ENCODE measurements at regions not wholly inside any gene's neighbourhood (a gene's known extent, or its start where the extent isn't known, plus 50 kb on each side); places are given as distances from the start of the nearest gene placed in this dataset.

DNA sequence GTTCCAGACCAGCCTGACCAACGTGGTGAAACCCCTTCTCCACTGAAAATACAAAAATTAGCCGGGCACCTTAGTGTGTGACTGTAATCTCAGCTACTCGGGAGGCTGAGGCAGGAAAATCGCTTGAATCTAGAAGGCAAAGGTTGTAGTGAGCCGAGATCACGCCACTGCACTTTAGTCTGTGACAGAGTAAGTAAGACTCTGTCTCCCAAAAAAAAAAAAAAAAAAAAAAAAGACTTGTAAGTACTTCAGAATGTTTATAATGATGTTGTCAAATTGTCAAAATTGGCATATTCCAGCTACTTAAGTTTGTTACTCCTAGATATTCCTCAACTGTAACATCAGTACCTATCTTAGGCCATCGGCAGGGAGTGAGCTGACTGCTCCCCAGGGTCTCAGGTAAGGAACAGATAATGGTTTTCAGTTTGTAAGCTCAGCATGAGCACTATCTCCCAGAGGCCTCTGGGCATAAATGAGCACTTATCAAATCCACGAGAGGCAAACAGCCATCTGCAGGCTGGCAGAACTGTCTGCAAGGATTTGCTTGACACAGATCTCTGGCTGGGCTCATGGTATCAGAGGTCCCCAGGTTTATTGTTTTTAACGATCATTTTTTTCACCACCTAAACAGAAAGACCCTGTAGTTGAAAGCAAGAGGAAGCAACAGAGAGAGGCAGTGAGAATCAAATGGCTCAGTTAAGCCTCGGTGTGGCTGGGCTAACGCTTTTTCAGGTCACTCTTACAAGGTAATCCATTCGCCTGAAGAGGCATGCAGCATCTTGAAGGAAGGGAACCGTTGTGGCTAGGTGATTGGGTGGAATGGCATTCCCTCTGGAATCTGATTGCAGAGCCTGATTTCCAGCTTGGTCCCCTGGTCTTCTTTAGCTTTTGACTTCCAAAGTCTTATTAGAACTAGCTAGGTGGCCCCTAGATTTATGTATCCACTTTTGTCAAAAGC is 115.9 kb downstream of the LY86 start:
- no peak for DNase-seq (ENCODE audit: low read depth in 2 of 2)

DNA sequence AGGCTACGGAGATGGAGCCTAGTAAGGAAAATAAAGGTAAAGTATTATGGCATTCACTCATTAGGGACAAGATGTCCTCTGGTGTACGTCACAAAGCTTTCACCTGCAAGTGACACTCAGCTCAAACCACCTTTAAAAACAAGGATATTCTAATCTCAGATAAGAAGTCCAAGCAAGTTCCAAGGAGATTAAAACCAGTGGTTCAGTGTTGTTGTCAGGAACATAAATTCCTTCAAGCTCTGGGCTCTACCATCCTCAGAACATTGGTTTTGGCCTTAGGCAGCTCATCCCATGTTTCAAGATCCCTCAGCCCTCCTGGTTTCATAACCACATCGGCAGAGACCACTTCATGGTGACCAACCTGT is 116.5 kb downstream of the LY86 start:
- no peak for DNase-seq (ENCODE audit: low read depth in 2 of 2)

GRCh38 chr6:6705915-6706675 is 117.6 kb downstream of the LY86 start:
- DNase-seq (ENCODE audit: low read depth in 2 of 2), result no peak

GRCh38 chr6:6707143-6707542 is 118.6 kb downstream of the LY86 start:
- DNase-seq (ENCODE audit: low read depth in 2 of 2), result no peak

DNA sequence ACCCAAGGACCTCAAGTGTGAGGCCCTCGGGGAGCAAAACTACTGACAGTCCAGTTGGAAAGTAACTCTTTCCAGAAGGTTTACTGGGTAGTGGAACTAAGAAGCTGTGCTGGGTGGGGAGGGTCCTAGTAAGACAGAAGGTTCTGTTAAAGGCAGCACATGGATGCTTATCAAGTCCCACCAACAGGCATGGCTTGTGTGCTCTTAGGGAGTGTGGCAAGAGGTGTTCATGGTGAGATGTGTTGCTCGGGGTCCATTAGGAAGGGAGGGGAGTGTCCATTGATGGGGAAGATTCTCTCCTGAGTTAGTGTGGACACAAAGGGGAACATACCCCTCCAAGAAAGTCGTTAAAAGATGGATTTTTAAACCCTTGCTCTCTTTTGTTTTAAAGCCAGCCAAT is 120.6 kb downstream of the LY86 start:
- no peak for DNase-seq (ENCODE audit: low read depth in 2 of 2)

GRCh38 chr6:6711031-6711785 is 122.7 kb downstream of the LY86 start:
- DNase-seq (ENCODE audit: low read depth in 2 of 2), result no peak

DNA sequence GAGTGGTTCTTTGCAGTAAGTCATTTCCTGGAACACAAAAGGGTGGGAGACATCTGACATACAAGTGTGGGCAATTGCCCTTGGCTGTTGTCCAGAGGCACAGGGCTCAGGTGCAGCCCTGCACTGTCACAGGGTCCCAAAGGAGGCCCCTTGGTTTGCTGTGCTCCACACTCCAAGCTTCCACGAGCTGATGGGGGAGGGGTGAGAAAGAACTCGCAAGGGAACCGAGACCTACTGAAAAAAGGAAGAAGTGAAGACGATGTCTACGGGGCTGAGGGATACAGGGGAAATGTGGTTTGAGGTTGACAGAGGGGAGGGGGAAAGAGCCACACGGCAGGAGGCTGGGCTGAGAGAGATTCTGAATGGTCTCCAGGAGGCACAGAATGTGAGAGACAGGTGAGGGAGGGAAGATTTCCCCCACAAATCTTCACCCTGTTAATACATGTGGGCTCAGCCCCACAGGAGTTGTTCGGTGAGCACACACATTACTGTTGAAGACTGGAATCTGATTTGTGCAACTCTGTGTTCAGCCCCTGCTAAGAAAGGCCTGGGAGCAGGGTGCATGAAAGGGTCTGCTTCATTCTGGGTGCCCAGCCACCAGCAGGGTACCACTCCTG is 123.4 kb downstream of the LY86 start:
- DNase-seq (ENCODE audit: low read depth in 2 of 2), result no peak

- DNase-seq (ENCODE audit: low read depth in 2 of 2), result peak in 1 of 2 experiments; percentile 63
Measured at GRCh38 chr6:6712449-6713403, 124.2 kb downstream of the LY86 start.

DNA sequence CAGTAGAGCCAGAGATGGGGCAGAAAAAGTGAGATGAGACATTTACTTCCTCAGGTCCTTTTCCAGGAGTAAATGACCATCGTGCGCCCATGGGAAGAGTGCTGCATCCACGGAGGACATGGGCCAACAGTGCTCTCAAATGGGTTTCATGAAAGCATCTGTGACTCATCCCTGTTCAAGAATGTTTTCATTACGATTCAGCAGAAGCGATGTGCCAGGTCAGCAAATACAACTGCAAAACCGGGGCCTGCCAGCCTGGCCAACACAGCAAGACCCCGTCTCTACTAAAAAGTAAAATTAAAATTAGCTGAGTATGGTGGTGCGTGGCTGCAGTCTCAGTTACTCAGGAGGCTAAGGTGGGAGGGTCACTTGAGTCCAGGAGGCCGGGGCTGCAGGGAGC is 125.1 kb downstream of the LY86 start:
- no peak for DNase-seq (ENCODE audit: low read depth in 2 of 2)

- no peak for DNase-seq (ENCODE audit: low read depth in 2 of 2)
Measured at GRCh38 chr6:6714118-6714897, 125.8 kb downstream of the LY86 start.

DNA sequence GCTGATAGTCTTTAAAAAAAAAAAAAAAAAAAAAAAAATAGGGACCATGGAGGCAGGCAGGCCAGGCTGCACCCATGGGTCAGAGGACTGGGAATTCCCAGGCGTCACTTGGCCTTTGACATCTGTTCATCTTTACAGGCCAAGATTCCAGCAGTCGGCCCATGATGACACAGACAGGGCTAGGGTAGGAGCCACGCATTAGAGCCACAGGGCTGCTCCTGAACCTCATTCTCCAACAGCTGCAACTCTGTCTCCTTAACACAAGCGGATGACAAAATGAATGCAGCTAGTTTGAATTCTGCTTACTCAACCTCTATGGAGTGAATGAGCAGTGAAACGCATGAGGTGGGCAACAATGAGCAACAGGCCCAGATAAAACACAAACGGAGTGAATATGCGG is 126.4 kb downstream of the LY86 start:
- DNase-seq (ENCODE audit: low read depth in 2 of 2), result no peak

- no peak for DNase-seq (ENCODE audit: low read depth in 2 of 2)
Measured at GRCh38 chr6:6715465-6715864, 126.9 kb downstream of the LY86 start.

DNA sequence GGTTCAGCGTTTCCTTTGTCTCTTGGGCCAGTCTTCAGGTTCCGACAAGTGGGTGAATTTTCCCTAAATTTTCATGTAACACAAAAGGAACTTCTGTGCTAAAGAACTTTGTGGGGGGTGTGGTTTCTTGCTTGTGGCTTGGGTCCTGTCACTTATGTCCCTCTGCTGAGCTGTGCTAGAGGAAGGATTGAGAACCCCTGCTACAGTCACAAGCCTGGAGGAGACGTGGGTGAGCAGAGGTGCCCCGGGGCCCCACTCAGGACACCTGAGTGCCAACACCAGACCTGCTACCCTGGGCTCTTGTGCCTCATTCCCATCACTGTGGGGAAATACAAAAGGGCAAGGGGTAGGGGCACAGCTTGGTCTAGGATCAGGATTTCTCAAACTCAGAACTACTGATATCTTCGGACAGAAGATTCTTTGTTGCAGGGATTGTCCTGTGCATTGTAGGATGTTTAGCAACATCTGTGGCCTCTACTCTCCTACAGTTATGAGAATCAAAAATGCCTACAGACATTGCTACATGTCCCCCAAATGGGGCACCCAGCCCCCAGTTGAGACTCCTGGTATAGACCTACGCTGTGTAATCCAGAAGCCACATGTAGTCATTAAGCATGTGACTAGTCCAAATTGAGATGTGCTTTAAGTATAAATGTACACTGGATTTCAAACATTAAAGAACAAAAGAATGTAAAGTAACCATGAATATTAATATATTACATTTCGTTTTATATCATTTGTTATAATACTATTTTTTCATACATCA is 128.7 kb downstream of the LY86 start:
- no peak for DNase-seq (ENCODE audit: low read depth in 2 of 2)

GRCh38 chr6:6717953-6718352 is 129.4 kb downstream of the LY86 start:
- no peak for DNase-seq (ENCODE audit: low read depth in 2 of 2)

DNA sequence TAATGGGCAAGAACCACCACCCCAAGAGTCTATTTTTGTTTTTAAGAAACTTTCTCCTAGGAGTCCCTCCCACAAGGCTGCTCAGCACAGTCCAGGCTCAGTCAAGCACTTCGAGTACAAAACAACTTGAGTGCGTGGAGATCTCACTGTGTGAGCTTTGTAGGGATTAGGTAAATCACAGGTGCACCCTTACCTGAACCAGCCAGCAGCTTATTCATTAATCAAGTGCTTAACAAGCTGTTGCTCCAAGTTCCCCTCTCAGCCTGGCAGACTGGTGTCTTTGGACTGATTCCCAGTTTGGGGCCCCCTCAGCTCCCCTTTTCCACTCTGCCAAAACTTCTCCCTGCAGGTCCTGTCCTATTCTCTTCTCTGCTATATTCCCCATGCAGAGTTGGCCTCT is 133.1 kb downstream of the LY86 start:
- no peak for DNase-seq (ENCODE audit: low read depth in 2 of 2)

- no peak for DNase-seq (ENCODE audit: low read depth in 2 of 2)
Measured at GRCh38 chr6:6722195-6722594, 133.7 kb downstream of the LY86 start.

DNA sequence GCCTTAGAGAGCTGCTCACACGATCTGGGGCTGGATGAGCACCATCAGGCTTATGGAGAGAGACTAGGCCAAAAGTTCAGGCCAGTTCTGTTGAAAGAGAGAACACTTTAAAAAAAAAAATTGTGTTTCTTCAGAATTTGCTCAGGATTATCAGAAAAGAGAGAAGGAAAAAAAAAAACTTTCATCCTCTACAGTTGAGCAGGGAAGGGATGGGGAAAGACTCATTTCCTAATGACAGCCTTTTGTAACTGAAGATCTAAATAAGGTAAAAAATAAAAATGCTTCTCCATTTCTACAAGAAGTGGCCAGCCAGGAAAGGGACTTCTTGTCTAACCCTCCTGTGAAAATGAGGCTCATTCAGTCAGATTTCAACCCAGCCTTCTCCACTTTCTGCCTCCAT is 134.8 kb downstream of the LY86 start:
- no peak for DNase-seq (ENCODE audit: low read depth in 2 of 2)

GRCh38 chr6:6723921-6724538 is 135.5 kb downstream of the LY86 start:
- no peak for DNase-seq (ENCODE audit: low read depth in 2 of 2)

Data from fibroblast of skin of left biceps (primary cell).